ENCODE measurements at regions not wholly inside any gene's neighbourhood (a gene's known extent, or its start where the extent isn't known, plus 50 kb on each side); places are given as distances from the start of the nearest gene placed in this dataset.

DNA sequence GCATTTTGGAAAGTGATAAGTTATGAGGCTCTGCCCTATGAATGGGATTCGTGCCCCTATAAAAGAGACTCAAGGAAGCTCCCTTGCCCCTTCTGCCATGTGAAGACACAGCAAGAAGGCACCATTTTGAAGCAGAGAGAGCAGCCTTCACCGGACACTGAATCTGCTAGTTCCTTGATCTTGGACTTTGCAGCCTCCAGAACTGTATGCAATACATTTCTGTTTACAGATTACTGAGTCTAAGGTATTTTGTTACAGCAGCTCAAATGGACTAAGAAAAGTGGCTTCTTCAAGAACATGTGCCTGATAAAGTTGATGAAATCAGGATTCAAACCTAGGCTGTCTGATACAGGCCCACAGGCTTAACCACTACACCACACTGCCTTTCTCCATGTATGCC is 131.6 kb upstream of the MAP3K1 start:
- Histone ChIP-seq H3K4me2 (ENCODE audit: insufficient read depth, insufficient read length, low read length) (no peak overlapping the region), H3K23ac (ENCODE audit: insufficient read length, low read depth, low read length) (no peak overlapping the region), H3K9me3 (ENCODE audit: control insufficient read depth, low read depth, low read length) (no peaks in the 10 kb centered on the region), H2AFZ (ENCODE audit: low read length) (no peak overlapping the region), H4K5ac (ENCODE audit: insufficient read length, low read depth, low read length) (no peak overlapping the region), H3K18ac (ENCODE audit: insufficient read length, low read depth, low read length) (no peak overlapping the region), H2BK120ac (ENCODE audit: low read depth, low read length, poor library complexity, severe bottlenecking) (no peak overlapping the region), H3K4ac (ENCODE audit: low read depth, low read length) (no peak overlapping the region), H3K9ac (ENCODE audit: extremely low read depth, insufficient read length, low read length) (no peak overlapping the region), H3T11ph (ENCODE audit: low read length) (no peak overlapping the region), H2AK5ac (ENCODE audit: insufficient read length, low read length) (no peak overlapping the region), H3K23me2 (ENCODE audit: insufficient read length, low read depth, low read length, poor library complexity, severe bottlenecking) (no peaks in the 10 kb centered on the region), H4K8ac (replicated peaks; ENCODE audit: insufficient read length, low read depth, low read length) (no peak overlapping the region), H3K79me1 (ENCODE audit: insufficient read depth, low read depth, low read length, poor library complexity, severe bottlenecking) (no peaks in the 10 kb centered on the region), H3K27me3 (ENCODE audit: insufficient read depth, low read length) (no peaks in the 10 kb centered on the region), H3K56ac (ENCODE audit: insufficient read length, low read depth, low read length) (no peak overlapping the region), H3K79me2 (ENCODE audit: insufficient read depth, low read length) (no peaks in the 10 kb centered on the region), H2BK20ac (ENCODE audit: low read depth, low read length, poor library complexity, severe bottlenecking) (no peak overlapping the region), H2BK12ac (ENCODE audit: insufficient read length, low read depth, low read length) (no peak overlapping the region), H3K14ac (ENCODE audit: insufficient read depth, low read length) (no peak overlapping the region), H4K91ac (ENCODE audit: insufficient read length, low read depth, low read length) (no peak overlapping the region), H4K20me1 (ENCODE audit: control insufficient read depth, insufficient read depth, insufficient read length) (no peaks in the 10 kb centered on the region), H2BK15ac (ENCODE audit: low read depth, low read length) (no peak overlapping the region), H3K4me1 (ENCODE audit: insufficient read depth, low read length) (no peaks in the 10 kb centered on the region; the same call in 1 of the 2 replicates), H3K27ac (ENCODE audit: insufficient read length, low read depth, low read length) (no peak overlapping the region), H2BK5ac (ENCODE audit: insufficient read length, low read length) (no peak overlapping the region)
- no peak for DNase-seq
- H3K4me1 Mint-ChIP-seq = peaks cover 11 to 13% of the 10 kb centered on the region in 2 experiments
- WGBS (ENCODE audit: extremely low coverage, insufficient read length, low lambda C conversion rate) = no CpG with 5 or more reads among the region's 2 CpGs
- no peaks in the 10 kb centered on the region for H3K9me3 Mint-ChIP-seq
- no peaks in the 10 kb centered on the region for H3K36me3 Mint-ChIP-seq (ENCODE audit: insufficient read depth in 1 of 3, low read depth in 3 of 3)
- no peak overlapping the region for H3K4me3 Mint-ChIP-seq
- TF ChIP-seq, protein P1, sequence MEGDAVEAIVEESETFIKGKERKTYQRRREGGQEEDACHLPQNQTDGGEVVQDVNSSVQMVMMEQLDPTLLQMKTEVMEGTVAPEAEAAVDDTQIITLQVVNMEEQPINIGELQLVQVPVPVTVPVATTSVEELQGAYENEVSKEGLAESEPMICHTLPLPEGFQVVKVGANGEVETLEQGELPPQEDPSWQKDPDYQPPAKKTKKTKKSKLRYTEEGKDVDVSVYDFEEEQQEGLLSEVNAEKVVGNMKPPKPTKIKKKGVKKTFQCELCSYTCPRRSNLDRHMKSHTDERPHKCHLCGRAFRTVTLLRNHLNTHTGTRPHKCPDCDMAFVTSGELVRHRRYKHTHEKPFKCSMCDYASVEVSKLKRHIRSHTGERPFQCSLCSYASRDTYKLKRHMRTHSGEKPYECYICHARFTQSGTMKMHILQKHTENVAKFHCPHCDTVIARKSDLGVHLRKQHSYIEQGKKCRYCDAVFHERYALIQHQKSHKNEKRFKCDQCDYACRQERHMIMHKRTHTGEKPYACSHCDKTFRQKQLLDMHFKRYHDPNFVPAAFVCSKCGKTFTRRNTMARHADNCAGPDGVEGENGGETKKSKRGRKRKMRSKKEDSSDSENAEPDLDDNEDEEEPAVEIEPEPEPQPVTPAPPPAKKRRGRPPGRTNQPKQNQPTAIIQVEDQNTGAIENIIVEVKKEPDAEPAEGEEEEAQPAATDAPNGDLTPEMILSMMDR (conservative IDR thresholded peaks at IDR 0.05) = no peak
- no peak overlapping the region for H3K27ac Mint-ChIP-seq
- no peaks in the 10 kb centered on the region for H3K27me3 Mint-ChIP-seq (ENCODE audit: low read depth)

Data from H9 (cell line).